ENCODE measurements at regions not wholly inside any gene's neighbourhood (a gene's known extent, or its start where the extent isn't known, plus 50 kb on each side); places are given as distances from the start of the nearest gene placed in this dataset.
"Not testable (repeated sequence)": the region's sequence is repeated elsewhere in the genome, so short reads cannot be mapped to it uniquely, and the experiment has no call there.

- intact Hi-C loops (cut with DNase I); ATAC-seq; DNase-seq (ENCODE audit: missing footprints): not testable (repeated sequence)
Observed at GRCh38 chr4:190118519-190118918, 54.2 kb downstream of the DBET start.

GRCh38 chr4:190119474-190119873, 54.1 kb upstream of the DUX4 start:
- ATAC-seq; DNase-seq (ENCODE audit: missing footprints); intact Hi-C loops (cut with DNase I): not testable (repeated sequence)

GRCh38 chr4:190120111-190120514, 53.5 kb upstream of the DUX4 start:
- intact Hi-C loops (cut with DNase I); ATAC-seq; DNase-seq (ENCODE audit: missing footprints): not testable (repeated sequence)

- DNase-seq (ENCODE audit: missing footprints) = not testable (repeated sequence)
Observed at GRCh38 chr4:190120537-190121001, 53.0 kb upstream of the DUX4 start.

GRCh38 chr4:190121076-190121671, 52.4 kb upstream of the DUX4 start:
- intact Hi-C loops (cut with DNase I); ATAC-seq; DNase-seq (ENCODE audit: missing footprints): not testable (repeated sequence)

More at GRCh38 chr4:190120537-190121001, 53.0 kb upstream of the DUX4 start:
- ATAC-seq; intact Hi-C loops (cut with DNase I): not testable (repeated sequence)

- intact Hi-C loops (cut with DNase I) = no loop called here
- DNase-seq (ENCODE audit: missing footprints) (no peak), ATAC-seq (peak; percentile 28)
Observed at GRCh38 chr4:190121759-190122158, 51.8 kb upstream of the DUX4 start.

GRCh38 chr4:190122161-190123142, 51.1 kb upstream of the DUX4 start:
- ATAC-seq = peak; percentile 26
- intact Hi-C loops (cut with DNase I); DNase-seq (ENCODE audit: missing footprints): not testable (repeated sequence)
